PC-3 (cell line): ENCODE measurements at regions not wholly inside any gene's neighbourhood (a gene's known extent, or its start where the extent isn't known, plus 50 kb on each side); places are given as distances from the start of the nearest gene placed in this dataset.

Experiments used
- ATAC-seq: fragments of 200-7000 bp; cut with Tn5 transposase; 2 replicates; pipeline ENCODE4 v1.9.1; 2020; ENCODE audit warnings: mild to moderate bottlenecking, moderate library complexity
- BruUV-seq: library from RNA; stranded (reverse); fragments of 400-500 nt; replicated peaks from 2 replicates; lab custom pipeline; 2021; lab: Mats Ljungman, UMichigan
- CTCF ChIA-PET: fragments of 300-600 bp; sonication (Branson Sonifier 250); formaldehyde crosslinking; loops from one replicate; lab custom pipeline; 2022; ENCODE audit warnings: antibody characterized with exemption; lab: Charles Lee
- POLR2A ChIA-PET: fragments of 300-600 bp; sonication (Branson Sonifier 250); formaldehyde crosslinking; loops from one replicate; lab custom pipeline; 2022; ENCODE audit warnings: antibody characterized with exemption; ENCODE audit not compliant: unreplicated experiment; lab: Charles Lee
- DNase-seq: peaks from one replicate; pipeline ENCODE4 v3.0.0-alpha.2; 2015
- H2AFZ ChIP-seq: fragments of 300-600 bp; sonication (generic); 2 replicates; pipeline ENCODE4 v1.6.0; 2016; ENCODE audit warnings: antibody characterized with exemption, low read length
- H3F3A ChIP-seq: fragments of 300-600 bp; sonication (generic); one replicate; pipeline ENCODE4 v1.6.0; 2017; ENCODE audit warnings: antibody characterized with exemption, low read length, control low read depth, mild to moderate bottlenecking; ENCODE audit not compliant: unreplicated experiment
- H3K27ac ChIP-seq: fragments of 300-600 bp; sonication (generic); 2 replicates; pipeline ENCODE4 v1.5.1; 2016; ENCODE audit warnings: mild to moderate bottlenecking, low read length
- H3K27me3 ChIP-seq: fragments of 300-600 bp; sonication (generic); 2 replicates; pipeline ENCODE4 v1.6.1; 2016; ENCODE audit warnings: low read length, mixed read lengths
- H3K36me3 ChIP-seq: fragments of 300-600 bp; sonication (generic); 2 replicates; pipeline ENCODE4 v1.6.1; 2016; ENCODE audit warnings: low read depth, mixed run types, low read length, mixed read lengths
- H3K4me1 ChIP-seq: fragments of 300-600 bp; sonication (generic); 2 replicates; pipeline ENCODE4 v1.5.1; 2016; ENCODE audit warnings: low read length; ENCODE audit not compliant: insufficient read depth
- H3K4me2 ChIP-seq: fragments of 300-600 bp; sonication (generic); 2 replicates; pipeline ENCODE4 v1.6.0; 2016; ENCODE audit warnings: low read length
- H3K4me3 ChIP-seq: fragments of 300-600 bp; sonication (generic); 2 replicates; pipeline ENCODE4 v1.5.1; 2016; ENCODE audit warnings: mild to moderate bottlenecking, low read length, mixed read lengths
- H3K79me2 ChIP-seq: fragments of 300-600 bp; sonication (generic); 2 replicates; pipeline ENCODE4 v1.6.1; 2017; ENCODE audit warnings: low read length, mixed read lengths
- H3K9ac ChIP-seq: fragments of 300-600 bp; sonication (generic); 2 replicates; pipeline ENCODE4 v1.6.0; 2016; ENCODE audit warnings: mild to moderate bottlenecking, low read length
- H3K9me2 ChIP-seq: fragments of 300-600 bp; sonication (generic); replicated peaks from 2 replicates; pipeline ENCODE4 v1.6.1; 2016; ENCODE audit warnings: mixed run types, low read length, mixed read lengths
- H3K9me3 ChIP-seq: fragments of 300-600 bp; sonication (generic); 2 replicates; pipeline ENCODE4 v1.6.1; 2016; ENCODE audit warnings: low read length, mixed read lengths
- H4K20me1 ChIP-seq: fragments of 300-600 bp; sonication (generic); 2 replicates; pipeline ENCODE4 v1.6.1; 2016; ENCODE audit warnings: low read length, mixed read lengths
- CTCF ChIP-seq: fragments of 300-600 bp; sonication (generic); conservative IDR thresholded peaks from 2 replicates; pipeline ENCODE4 v1.5.1; 2017; ENCODE audit warnings: antibody characterized with exemption, low read depth, mild to moderate bottlenecking, low read length
- EZH2 ChIP-seq: fragments of 300-600 bp; sonication (generic); IDR thresholded peaks from one replicate; pipeline ENCODE4 v1.6.1; 2017; ENCODE audit warnings: antibody characterized with exemption, mild to moderate bottlenecking, low read length; ENCODE audit not compliant: unreplicated experiment
- EZH2phosphoT487 ChIP-seq: fragments of 300-600 bp; sonication (generic); IDR thresholded peaks from 2 replicates; pipeline ENCODE4 v1.6.1; 2018; ENCODE audit warnings: mild to moderate bottlenecking, antibody characterized with exemption, low read length, borderline replicate concordance
- intact Hi-C: fragments of 100-400 bp; cut with micrococcal nuclease; formaldehyde crosslinking; loops from 2 replicates; pipeline ENCODE4 v1.9.0; 2023

GRCh38 chr9:31144614-31145013 lies 1239.8 kb upstream of the ACO1 start:
- H3K4me1 ChIP-seq: no peaks in the 10 kb centered on the region
- TF ChIP-seq EZH2phosphoT487 (no peak), CTCF (no peak), EZH2 (no peak)
- no TSS peak for BruUV-seq
- DNase-seq: no peak
- no peaks in the 10 kb centered on the region for H4K20me1 ChIP-seq
- no peaks in the 10 kb centered on the region for H3F3A ChIP-seq
- no peaks in the 10 kb centered on the region for H3K9me3 ChIP-seq
- CTCF ChIA-PET: no interaction called here
- H3K27ac ChIP-seq: no peak overlapping the region
- no peaks in the 10 kb centered on the region for H3K9me2 ChIP-seq
- H3K4me2 ChIP-seq: no peak overlapping the region
- ATAC-seq: no peak
- H3K79me2 ChIP-seq: no peaks in the 10 kb centered on the region
- no peak overlapping the region for H2AFZ ChIP-seq
- H3K4me3 ChIP-seq: no peak overlapping the region
- no peaks in the 10 kb centered on the region for H3K27me3 ChIP-seq
- POLR2A ChIA-PET: no interaction called here
- H3K9ac ChIP-seq: no peak overlapping the region
- H3K36me3 ChIP-seq: no peaks in the 10 kb centered on the region
- intact Hi-C loops: no loop called here

- Histone ChIP-seq H3K9me3 (no peaks in the 10 kb centered on the region), H3K79me2 (no peaks in the 10 kb centered on the region), H3K36me3 (no peaks in the 10 kb centered on the region), H2AFZ (no peak overlapping the region), H3K4me1 (no peaks in the 10 kb centered on the region), H3K9ac (no peak overlapping the region), H3K9me2 (no peaks in the 10 kb centered on the region), H3K27ac (no peak overlapping the region), H3K4me2 (no peak overlapping the region), H3K27me3 (no peaks in the 10 kb centered on the region), H4K20me1 (no peaks in the 10 kb centered on the region), H3F3A (no peaks in the 10 kb centered on the region), H3K4me3 (no peak overlapping the region)
- TF ChIP-seq EZH2phosphoT487 (no peak), CTCF (no peak), EZH2 (no peak)
- DNase-seq (no peak), ATAC-seq (no peak)
- POLR2A ChIA-PET: no interaction called here
- intact Hi-C loops: no loop called here
- BruUV-seq: no TSS peak
- CTCF ChIA-PET: no interaction called here
These were observed 1237.8 kb upstream of the ACO1 start for GRCh38 chr9:31146485-31147166.

GRCh38 chr9:31153250-31153840 lies 1231.1 kb upstream of the ACO1 start:
- Histone ChIP-seq H2AFZ (no peak overlapping the region), H3K9me3 (no peaks in the 10 kb centered on the region), H3K4me3 (no peak overlapping the region), H3K36me3 (no peaks in the 10 kb centered on the region), H3K4me1 (no peaks in the 10 kb centered on the region), H3K27ac (no peak overlapping the region), H4K20me1 (no peaks in the 10 kb centered on the region), H3K4me2 (no peak overlapping the region), H3F3A (no peaks in the 10 kb centered on the region), H3K9me2 (no peaks in the 10 kb centered on the region), H3K9ac (no peak overlapping the region), H3K79me2 (no peaks in the 10 kb centered on the region), H3K27me3 (no peaks in the 10 kb centered on the region)
- POLR2A ChIA-PET: no interaction called here
- ATAC-seq (no peak), DNase-seq (no peak)
- no peak for TF ChIP-seq EZH2phosphoT487
- TF ChIP-seq EZH2: no peak
- no peak for TF ChIP-seq CTCF
- BruUV-seq: no TSS peak
- CTCF ChIA-PET: no interaction called here
- intact Hi-C loops: no loop called here
